B cell (primary cell): ENCODE measurements at regions not wholly inside any gene's neighbourhood (a gene's known extent, or its start where the extent isn't known, plus 50 kb on each side); places are given as distances from the start of the nearest gene placed in this dataset.

Experiments used
- ATAC-seq: fragments of 200-7000 bp; cut with Tn5 transposase; one replicate; pipeline ENCODE4 v1.10.0; 2021; ENCODE audit warnings: low read depth, mild to moderate bottlenecking, moderate number of reproducible peaks, moderate library complexity
- CTCF ChIA-PET: fragments of 350-600 bp; sonication (Branson Sonifier 250); formaldehyde crosslinking; loops from one replicate; lab custom pipeline; 2021; ENCODE audit warnings: antibody characterized with exemption, inconsistent platforms; lab: Charles Lee
- POLR2A ChIA-PET: fragments of 350-600 bp; sonication (Branson Sonifier 250); formaldehyde crosslinking; loops from one replicate; lab custom pipeline; 2021; ENCODE audit warnings: antibody characterized with exemption; lab: Charles Lee
- DNase-seq: peaks from one replicate; pipeline ENCODE4 v3.0.0; 2013
- H2AFZ ChIP-seq: 2 replicates; pipeline ENCODE4 v1.6.1; 2012; ENCODE audit warnings: mild to moderate bottlenecking, low read depth, low read length; ENCODE audit not compliant: insufficient read depth, poor library complexity, severe bottlenecking
- H3K27ac ChIP-seq, 2 donors: 1 replicate in 1 of 2; 2 replicates in 1 of 2; pipeline ENCODE4 v1.5.1; 2012 to 2013; ENCODE audit warnings: low read length in 2 of 2, mild to moderate bottlenecking in 2 of 2, moderate library complexity in 1 of 2
- H3K27me3 ChIP-seq, 4 experiments: fragments of 200-600 bp in 1 of 4; sonication (generic) in 1 of 4; replicated peaks in 1 of 4; 1 replicate in 2 of 4; 2 replicates in 2 of 4; pipeline versions ENCODE4 v1.6.1 to v1.7.0; 2013 to 2016; ENCODE audit warnings: low read length in 3 of 4, mild to moderate bottlenecking in 2 of 4, mixed read lengths in 1 of 4, moderate library complexity in 1 of 4; ENCODE audit not compliant: insufficient read depth in 4 of 4, control insufficient read depth in 3 of 4; ENCODE audit errors: control extremely low read depth in 1 of 4
- H3K36me3 ChIP-seq, 2 experiments: replicated peaks in 1 of 2; 1 replicate in 1 of 2; 2 replicates in 1 of 2; pipeline versions ENCODE4 v1.6.1 to v1.7.1; 2013; ENCODE audit warnings: low read length in 1 of 2; ENCODE audit not compliant: insufficient read depth in 2 of 2, control insufficient read depth in 1 of 2; ENCODE audit errors: control extremely low read depth in 1 of 2, extremely low read depth in 1 of 2
- H3K4me1 ChIP-seq, 2 donors: fragments of 200-600 bp in 1 of 2; sonication (generic) in 1 of 2; 1 replicate in 1 of 2; 2 replicates in 1 of 2; pipeline versions ENCODE4 v1.5.1 to v1.6.1; 2013 to 2017; ENCODE audit warnings: low read length in 2 of 2; ENCODE audit not compliant: control insufficient read depth in 2 of 2, insufficient read depth in 2 of 2
- H3K4me2 ChIP-seq: replicated peaks from 2 replicates; pipeline ENCODE3; 2012; ENCODE audit warnings: mild to moderate bottlenecking, low read depth, low read length; ENCODE audit not compliant: poor library complexity, severe bottlenecking
- H3K4me3 ChIP-seq, 5 experiments: fragments of 200-600 bp in 1 of 5; sonication (generic) in 1 of 5; 1 replicate in 3 of 5; 2 replicates in 2 of 5; pipeline versions ENCODE4 v1.5.1 to v1.7.0; 2011 to 2016; ENCODE audit warnings: low read length in 4 of 5, mild to moderate bottlenecking in 4 of 5, low read depth in 2 of 5, control low read depth in 1 of 5, moderate library complexity in 1 of 5; ENCODE audit not compliant: insufficient read depth in 1 of 5; ENCODE audit errors: control extremely low read depth in 1 of 5, extremely low read depth in 1 of 5
- H3K79me2 ChIP-seq: fragments of 200-600 bp; sonication (generic); one replicate; pipeline ENCODE4 v1.6.0; 2016; ENCODE audit warnings: low read length; ENCODE audit not compliant: control insufficient read depth, insufficient read depth
- H3K9ac ChIP-seq: fragments of 200-600 bp; sonication (generic); 2 replicates; pipeline ENCODE4 v1.6.1; 2017; ENCODE audit warnings: mild to moderate bottlenecking, low read length, moderate library complexity
- H3K9me3 ChIP-seq, 3 donors: one replicate each; pipeline versions ENCODE4 v1.6.1 to v1.7.1; 2013; ENCODE audit warnings: low read length in 2 of 3; ENCODE audit not compliant: control insufficient read depth in 2 of 3, insufficient read depth in 1 of 3; ENCODE audit errors: control extremely low read depth in 1 of 3
- H4K20me1 ChIP-seq: 2 replicates; pipeline ENCODE4 v1.6.0; 2012; ENCODE audit warnings: mild to moderate bottlenecking, low read length; ENCODE audit not compliant: insufficient read depth, control insufficient read depth, poor library complexity, severe bottlenecking
- H3K27ac Mint-ChIP-seq: one replicate; pipeline ENCODE4 v1.8.0; 2021; ENCODE audit warnings: mixed read lengths
- H3K27me3 Mint-ChIP-seq: one replicate; pipeline ENCODE4 v1.8.0; 2021; ENCODE audit warnings: mixed read lengths
- H3K4me1 Mint-ChIP-seq: one replicate; pipeline ENCODE4 v1.8.0; 2021; ENCODE audit warnings: mixed read lengths
- H3K4me3 Mint-ChIP-seq: one replicate; pipeline ENCODE4 v1.8.0; 2021; ENCODE audit warnings: mixed read lengths
- H3K9me3 Mint-ChIP-seq: one replicate; pipeline ENCODE4 v1.8.0; 2022; ENCODE audit warnings: mixed read lengths; ENCODE audit not compliant: insufficient read depth
- EZH2 ChIP-seq: IDR thresholded peaks from 2 replicates; pipeline ENCODE4 v1.6.1; 2012; ENCODE audit warnings: borderline replicate concordance, low read depth, mild to moderate bottlenecking, moderate library complexity, low read length; ENCODE audit not compliant: insufficient read depth, poor library complexity, severe bottlenecking
- WGBS: methylation state at CpG from one replicate; pipeline ENCODE4 v1.1.5; 2013; ENCODE audit warnings: missing lambda C conversion rate; ENCODE audit not compliant: insufficient coverage; 5-methylcytosine and 5-hydroxymethylcytosine counted together
- intact Hi-C: fragments of 100-400 bp; cut with micrococcal nuclease; formaldehyde crosslinking; loops from one replicate; pipeline ENCODE4 v1.10.0; 2022
- TF ChIP-seq, protein P1 (sequence below): fragments of 200-600 bp; IDR thresholded peaks from one replicate; pipeline ENCODE4 v1.8.0; 2022; ENCODE audit warnings: antibody characterized with exemption, mild to moderate bottlenecking

DNA sequence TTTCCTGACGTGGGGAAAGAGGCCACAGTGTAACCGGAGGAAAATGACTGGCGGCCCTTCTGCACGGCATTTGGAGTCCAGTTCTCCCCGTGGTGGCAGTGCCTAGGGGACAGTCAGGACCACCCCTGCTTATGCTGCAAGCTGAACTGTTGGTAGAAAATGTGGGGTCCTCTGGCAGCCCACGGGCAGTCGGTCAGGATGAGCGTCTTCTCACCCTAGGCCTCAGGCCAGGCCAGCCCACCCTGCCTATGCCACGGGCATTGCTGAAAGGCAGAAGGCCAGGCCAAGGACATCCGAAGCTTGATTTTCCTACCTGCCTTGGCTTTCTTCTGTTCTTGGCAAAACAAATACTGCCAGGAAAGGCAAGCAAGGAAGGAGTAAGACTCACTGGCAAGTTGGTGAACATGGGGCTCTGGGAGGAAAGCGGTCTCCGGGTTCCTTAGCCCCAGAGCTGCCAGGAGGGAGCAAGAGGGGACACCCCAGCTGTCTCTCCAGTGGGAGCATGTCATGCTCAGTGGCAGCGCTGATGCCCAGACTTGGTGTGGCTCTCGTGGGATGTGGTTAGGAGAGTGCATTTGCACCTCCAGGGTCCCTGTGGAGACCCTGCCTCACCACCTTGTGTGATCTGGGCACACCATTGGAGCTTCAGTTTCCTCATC, 311.6 kb downstream of the QKI start:
- H2AFZ ChIP-seq = no peak overlapping the region
- H3K27ac Mint-ChIP-seq = no peak overlapping the region
- H3K9ac ChIP-seq = no peak overlapping the region
- H3K36me3 ChIP-seq = no peaks in the 10 kb centered on the region
- no peaks in the 10 kb centered on the region for H4K20me1 ChIP-seq
- H3K9me3 Mint-ChIP-seq = no peaks in the 10 kb centered on the region
- no peaks in the 10 kb centered on the region for H3K27me3 ChIP-seq
- no peak overlapping the region for H3K4me3 Mint-ChIP-seq
- DNase-seq (no peak), ATAC-seq (no peak)
- peaks cover 0 to 5% (median 0%) of the 10 kb centered on the region in 3 donors for H3K9me3 ChIP-seq
- POLR2A ChIA-PET = no interaction called here
- CTCF ChIA-PET = no interaction called here
- H3K4me2 ChIP-seq = no peak overlapping the region
- H3K27ac ChIP-seq = no peak overlapping the region
- WGBS = 86% methylated on average over 14 of the region's 14 CpGs
- intact Hi-C loops = no loop called here
- H3K27me3 Mint-ChIP-seq = no peaks in the 10 kb centered on the region
- H3K4me1 Mint-ChIP-seq = peaks cover 31% of the 10 kb centered on the region
- TF ChIP-seq, protein P1, sequence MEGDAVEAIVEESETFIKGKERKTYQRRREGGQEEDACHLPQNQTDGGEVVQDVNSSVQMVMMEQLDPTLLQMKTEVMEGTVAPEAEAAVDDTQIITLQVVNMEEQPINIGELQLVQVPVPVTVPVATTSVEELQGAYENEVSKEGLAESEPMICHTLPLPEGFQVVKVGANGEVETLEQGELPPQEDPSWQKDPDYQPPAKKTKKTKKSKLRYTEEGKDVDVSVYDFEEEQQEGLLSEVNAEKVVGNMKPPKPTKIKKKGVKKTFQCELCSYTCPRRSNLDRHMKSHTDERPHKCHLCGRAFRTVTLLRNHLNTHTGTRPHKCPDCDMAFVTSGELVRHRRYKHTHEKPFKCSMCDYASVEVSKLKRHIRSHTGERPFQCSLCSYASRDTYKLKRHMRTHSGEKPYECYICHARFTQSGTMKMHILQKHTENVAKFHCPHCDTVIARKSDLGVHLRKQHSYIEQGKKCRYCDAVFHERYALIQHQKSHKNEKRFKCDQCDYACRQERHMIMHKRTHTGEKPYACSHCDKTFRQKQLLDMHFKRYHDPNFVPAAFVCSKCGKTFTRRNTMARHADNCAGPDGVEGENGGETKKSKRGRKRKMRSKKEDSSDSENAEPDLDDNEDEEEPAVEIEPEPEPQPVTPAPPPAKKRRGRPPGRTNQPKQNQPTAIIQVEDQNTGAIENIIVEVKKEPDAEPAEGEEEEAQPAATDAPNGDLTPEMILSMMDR = no peak
- TF ChIP-seq EZH2 = no peak
- no peaks in the 10 kb centered on the region for H3K79me2 ChIP-seq
- H3K4me3 ChIP-seq = no peak overlapping the region
- H3K4me1 ChIP-seq = peaks cover 5 to 17% of the 10 kb centered on the region in 2 donors

DNA sequence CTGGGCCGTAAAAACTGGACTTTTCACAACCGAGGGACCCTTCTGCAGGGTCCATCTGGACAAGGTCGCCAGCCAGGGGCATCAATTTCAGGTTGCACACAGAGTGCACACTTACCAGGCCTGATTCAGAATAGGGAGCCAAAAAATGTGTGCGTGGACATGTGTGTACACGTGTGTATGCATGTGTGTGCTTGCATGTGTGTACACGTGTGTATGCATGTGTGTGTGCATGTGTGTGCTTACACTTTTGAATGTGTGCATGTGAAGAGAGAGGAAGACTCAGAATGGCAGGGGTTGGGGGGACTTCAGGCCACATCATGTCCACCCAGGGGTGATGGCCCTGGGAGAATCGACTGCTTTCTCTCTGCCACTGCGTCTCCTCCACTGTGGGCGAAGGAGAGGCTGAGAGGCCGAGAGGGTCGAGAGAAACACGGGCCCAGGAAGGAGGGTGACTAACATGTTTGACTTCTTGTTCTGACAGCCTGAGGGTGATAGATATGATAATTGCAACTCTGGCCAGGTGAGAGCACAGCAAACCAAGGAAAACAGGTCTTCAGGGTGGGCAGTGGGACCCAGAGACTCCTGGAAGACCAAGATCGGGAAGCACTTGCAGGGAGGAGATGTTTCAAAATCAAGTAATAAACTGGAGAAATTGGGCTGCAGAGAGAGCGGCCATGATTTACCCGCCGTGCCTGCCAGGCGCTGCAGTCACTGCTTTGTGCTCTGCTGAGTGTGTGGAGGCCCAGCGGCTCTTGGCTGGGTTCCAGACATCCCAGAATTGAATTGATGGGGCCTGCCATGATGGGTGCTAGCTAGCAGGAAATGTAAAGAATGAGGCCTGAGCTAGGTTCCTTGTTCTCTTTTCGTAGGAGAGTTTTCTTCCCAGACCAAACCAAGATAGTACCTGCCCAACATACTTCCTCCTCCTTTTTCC, 310.8 kb downstream of the QKI start:
- Histone ChIP-seq H3K4me1 (peaks cover 5 to 17% of the 10 kb centered on the region in 2 donors), H4K20me1 (no peaks in the 10 kb centered on the region), H3K27ac (no peak overlapping the region), H3K4me3 (no peak overlapping the region), H3K9me3 (peaks cover 0 to 5% (median 0%) of the 10 kb centered on the region in 3 donors), H3K36me3 (no peaks in the 10 kb centered on the region), H3K27me3 (no peaks in the 10 kb centered on the region), H3K4me2 (no peak overlapping the region), H3K79me2 (no peaks in the 10 kb centered on the region), H3K9ac (no peak overlapping the region), H2AFZ (no peak overlapping the region)
- peaks cover 31% of the 10 kb centered on the region for H3K4me1 Mint-ChIP-seq
- POLR2A ChIA-PET = no interaction called here
- DNase-seq (no peak), ATAC-seq (no peak)
- H3K4me3 Mint-ChIP-seq = no peak overlapping the region
- no peaks in the 10 kb centered on the region for H3K27me3 Mint-ChIP-seq
- WGBS = 84% methylated on average over 16 of the region's 19 CpGs
- intact Hi-C loops = no loop called here
- no peak overlapping the region for H3K27ac Mint-ChIP-seq
- H3K9me3 Mint-ChIP-seq = no peaks in the 10 kb centered on the region
- no peak for TF ChIP-seq EZH2
- TF ChIP-seq, protein P1 = no peak
- CTCF ChIA-PET = no interaction called here
